ENCODE measurements at regions not wholly inside any gene's neighbourhood (a gene's known extent, or its start where the extent isn't known, plus 50 kb on each side); places are given as distances from the start of the nearest gene placed in this dataset.

DNA sequence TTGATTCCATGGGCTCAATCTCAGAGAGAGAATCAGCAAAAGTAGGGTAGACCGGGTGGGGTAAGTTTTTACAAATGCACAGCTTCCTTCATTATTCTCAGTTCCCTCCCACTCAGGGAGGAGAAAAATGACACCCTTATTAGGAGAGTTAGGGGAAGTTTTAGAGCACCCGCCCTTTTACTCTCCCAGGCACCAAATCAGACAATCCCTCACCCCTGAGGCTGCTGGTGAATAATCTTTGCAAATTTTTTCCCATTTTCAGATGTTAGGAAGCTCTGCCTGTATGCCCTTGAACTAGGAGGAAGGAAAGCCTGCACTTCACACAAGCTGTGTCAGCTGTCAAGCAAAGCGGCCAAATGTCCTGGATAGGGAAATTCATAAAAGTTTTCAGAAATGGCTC lies 834.9 kb downstream of the GRID1 start:
- H3K4me2 ChIP-seq = no peak overlapping the region
- no peak overlapping the region for H3K27ac ChIP-seq
- TF ChIP-seq, protein P1, sequence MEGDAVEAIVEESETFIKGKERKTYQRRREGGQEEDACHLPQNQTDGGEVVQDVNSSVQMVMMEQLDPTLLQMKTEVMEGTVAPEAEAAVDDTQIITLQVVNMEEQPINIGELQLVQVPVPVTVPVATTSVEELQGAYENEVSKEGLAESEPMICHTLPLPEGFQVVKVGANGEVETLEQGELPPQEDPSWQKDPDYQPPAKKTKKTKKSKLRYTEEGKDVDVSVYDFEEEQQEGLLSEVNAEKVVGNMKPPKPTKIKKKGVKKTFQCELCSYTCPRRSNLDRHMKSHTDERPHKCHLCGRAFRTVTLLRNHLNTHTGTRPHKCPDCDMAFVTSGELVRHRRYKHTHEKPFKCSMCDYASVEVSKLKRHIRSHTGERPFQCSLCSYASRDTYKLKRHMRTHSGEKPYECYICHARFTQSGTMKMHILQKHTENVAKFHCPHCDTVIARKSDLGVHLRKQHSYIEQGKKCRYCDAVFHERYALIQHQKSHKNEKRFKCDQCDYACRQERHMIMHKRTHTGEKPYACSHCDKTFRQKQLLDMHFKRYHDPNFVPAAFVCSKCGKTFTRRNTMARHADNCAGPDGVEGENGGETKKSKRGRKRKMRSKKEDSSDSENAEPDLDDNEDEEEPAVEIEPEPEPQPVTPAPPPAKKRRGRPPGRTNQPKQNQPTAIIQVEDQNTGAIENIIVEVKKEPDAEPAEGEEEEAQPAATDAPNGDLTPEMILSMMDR (conservative IDR thresholded peaks at IDR 0.05; ENCODE audit: low read depth, low read length) = no peak
- no peak overlapping the region for H2AFZ ChIP-seq (ENCODE audit: low read depth)
- H3K36me3 ChIP-seq (ENCODE audit: insufficient read depth) = no peaks in the 10 kb centered on the region
- no peaks in the 10 kb centered on the region for H3K4me1 ChIP-seq (ENCODE audit: low read depth, poor library complexity, severe bottlenecking)
- H3K4me3 ChIP-seq (IDR thresholded peaks at IDR 0.05; ENCODE audit: insufficient read depth, low read depth, low read length) = no peak overlapping the region
- H3K79me2 ChIP-seq (ENCODE audit: insufficient read depth, low read depth) = no peaks in the 10 kb centered on the region
- H3K27me3 ChIP-seq (ENCODE audit: insufficient read depth, low read depth) = no peaks in the 10 kb centered on the region
- H4K20me1 ChIP-seq (ENCODE audit: insufficient read depth) = no peaks in the 10 kb centered on the region
- H3K9ac ChIP-seq = no peak overlapping the region

DNA sequence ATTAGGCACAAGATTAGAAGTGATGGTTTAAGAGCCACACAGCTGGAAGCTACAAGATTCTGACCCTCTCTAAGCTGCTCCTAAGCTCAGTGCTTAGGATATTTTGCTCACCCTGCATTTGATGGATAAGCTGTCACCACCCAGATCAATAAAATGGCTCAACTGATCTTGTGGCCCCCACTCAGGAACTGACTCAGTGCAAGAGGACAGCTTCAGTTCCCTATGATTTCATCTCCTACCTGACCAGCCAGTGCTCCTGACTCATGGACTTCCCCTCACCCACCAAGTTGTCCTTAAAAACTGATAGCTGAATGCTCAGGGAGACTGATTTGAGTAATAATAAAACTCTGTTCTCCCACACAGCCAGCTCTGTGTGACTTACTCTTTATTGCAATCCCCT lies 833.8 kb downstream of the GRID1 start:
- Histone ChIP-seq H3K4me1 (ENCODE audit: low read depth, poor library complexity, severe bottlenecking) (no peaks in the 10 kb centered on the region), H3K27ac (no peak overlapping the region), H2AFZ (ENCODE audit: low read depth) (no peak overlapping the region), H3K36me3 (ENCODE audit: insufficient read depth) (no peaks in the 10 kb centered on the region), H3K27me3 (ENCODE audit: insufficient read depth, low read depth) (no peaks in the 10 kb centered on the region), H3K79me2 (ENCODE audit: insufficient read depth, low read depth) (no peaks in the 10 kb centered on the region), H4K20me1 (ENCODE audit: insufficient read depth) (no peaks in the 10 kb centered on the region), H3K4me2 (no peak overlapping the region), H3K9ac (no peak overlapping the region), H3K4me3 (IDR thresholded peaks at IDR 0.05; ENCODE audit: insufficient read depth, low read depth, low read length) (no peak overlapping the region)
- TF ChIP-seq, protein P1 (conservative IDR thresholded peaks at IDR 0.05; ENCODE audit: low read depth, low read length) = no peak

DNA sequence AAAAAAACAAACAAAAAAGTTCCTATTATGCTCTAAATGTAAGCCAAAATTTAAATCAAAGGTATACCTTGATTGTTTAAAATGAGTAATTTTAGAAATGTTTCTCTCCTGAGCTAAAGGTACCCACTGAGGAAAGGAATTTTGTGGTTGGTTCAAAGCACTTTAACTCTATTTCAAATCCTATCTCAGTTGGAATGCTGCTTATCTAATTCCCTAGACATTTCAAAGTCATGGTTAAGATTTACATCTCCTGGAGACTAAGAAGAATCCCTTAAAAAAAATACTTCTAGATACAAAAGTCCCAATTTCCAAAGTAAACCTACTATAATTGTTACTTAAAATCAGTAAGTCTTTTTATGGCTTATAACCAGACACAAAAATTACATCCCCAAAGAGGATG lies 830.7 kb downstream of the GRID1 start:
- Histone ChIP-seq H3K4me1 (ENCODE audit: low read depth, poor library complexity, severe bottlenecking) (no peaks in the 10 kb centered on the region), H4K20me1 (ENCODE audit: insufficient read depth) (no peaks in the 10 kb centered on the region), H3K4me2 (no peak overlapping the region), H3K27ac (no peak overlapping the region), H3K79me2 (ENCODE audit: insufficient read depth, low read depth) (no peaks in the 10 kb centered on the region), H3K4me3 (IDR thresholded peaks at IDR 0.05; ENCODE audit: insufficient read depth, low read depth, low read length) (no peak overlapping the region), H3K27me3 (ENCODE audit: insufficient read depth, low read depth) (no peaks in the 10 kb centered on the region), H2AFZ (ENCODE audit: low read depth) (no peak overlapping the region), H3K9ac (no peak overlapping the region), H3K36me3 (ENCODE audit: insufficient read depth) (no peaks in the 10 kb centered on the region)
- TF ChIP-seq, protein P1 (conservative IDR thresholded peaks at IDR 0.05; ENCODE audit: low read depth, low read length) = no peak

DNA sequence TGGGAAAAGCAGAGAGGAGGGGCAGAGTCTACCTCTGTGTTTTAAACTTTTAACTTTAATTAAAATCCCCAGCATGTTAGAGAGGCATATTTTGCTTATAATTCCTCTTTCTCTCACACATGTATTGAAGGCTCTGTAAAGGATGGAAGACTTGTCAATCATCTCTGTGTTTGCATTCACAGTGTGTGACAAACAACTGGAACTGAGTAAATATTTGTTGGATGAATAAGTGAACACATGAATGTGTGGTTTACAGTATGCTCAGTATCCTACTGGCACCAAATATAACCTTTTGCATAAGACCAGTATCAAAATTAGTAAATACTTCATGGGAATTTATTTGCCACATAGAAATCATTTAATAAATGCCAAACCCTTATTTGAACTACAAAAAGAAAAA lies 829.0 kb downstream of the GRID1 start:
- H2AFZ ChIP-seq (ENCODE audit: low read depth) = no peak overlapping the region
- TF ChIP-seq, protein P1 (conservative IDR thresholded peaks at IDR 0.05; ENCODE audit: low read depth, low read length) = no peak
- H3K4me1 ChIP-seq (ENCODE audit: low read depth, poor library complexity, severe bottlenecking) = no peaks in the 10 kb centered on the region
- H3K4me2 ChIP-seq = no peak overlapping the region
- H3K79me2 ChIP-seq (ENCODE audit: insufficient read depth, low read depth) = no peaks in the 10 kb centered on the region
- H4K20me1 ChIP-seq (ENCODE audit: insufficient read depth) = no peaks in the 10 kb centered on the region
- H3K9ac ChIP-seq = no peak overlapping the region
- H3K27ac ChIP-seq = no peak overlapping the region
- H3K36me3 ChIP-seq (ENCODE audit: insufficient read depth) = no peaks in the 10 kb centered on the region
- H3K4me3 ChIP-seq (IDR thresholded peaks at IDR 0.05; ENCODE audit: insufficient read depth, low read depth, low read length) = no peak overlapping the region
- H3K27me3 ChIP-seq (ENCODE audit: insufficient read depth, low read depth) = no peaks in the 10 kb centered on the region

DNA sequence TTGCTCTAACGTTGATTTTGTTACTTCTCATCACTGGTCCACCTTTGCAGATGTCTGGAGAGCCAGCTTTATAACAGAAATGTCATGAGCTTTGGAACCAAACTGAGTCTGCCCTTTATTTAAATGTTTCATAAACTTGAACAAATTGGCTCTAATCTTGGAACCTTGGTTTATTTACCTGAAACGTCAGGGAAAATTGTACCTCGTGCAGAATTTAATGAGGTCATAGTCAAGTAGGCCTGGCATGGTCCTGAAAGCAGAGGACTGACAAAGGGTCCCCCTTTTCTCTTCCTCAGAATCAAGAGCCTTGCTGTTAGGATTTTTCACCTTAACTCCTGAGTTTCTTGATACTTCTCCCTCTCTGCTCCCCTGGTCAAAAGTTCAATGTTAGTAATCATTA lies 828.0 kb downstream of the GRID1 start:
- H3K4me1 ChIP-seq (ENCODE audit: low read depth, poor library complexity, severe bottlenecking) = no peaks in the 10 kb centered on the region
- no peaks in the 10 kb centered on the region for H3K36me3 ChIP-seq (ENCODE audit: insufficient read depth)
- H3K79me2 ChIP-seq (ENCODE audit: insufficient read depth, low read depth) = no peaks in the 10 kb centered on the region
- no peak overlapping the region for H3K4me2 ChIP-seq
- H3K27me3 ChIP-seq (ENCODE audit: insufficient read depth, low read depth) = no peaks in the 10 kb centered on the region
- no peaks in the 10 kb centered on the region for H4K20me1 ChIP-seq (ENCODE audit: insufficient read depth)
- TF ChIP-seq, protein P1 (conservative IDR thresholded peaks at IDR 0.05; ENCODE audit: low read depth, low read length) = no peak
- H3K27ac ChIP-seq = no peak overlapping the region
- no peak overlapping the region for H3K9ac ChIP-seq
- H3K4me3 ChIP-seq (IDR thresholded peaks at IDR 0.05; ENCODE audit: insufficient read depth, low read depth, low read length) = no peak overlapping the region
- H2AFZ ChIP-seq (ENCODE audit: low read depth) = no peak overlapping the region

All from KMS-11 (cell line).